ENCODE measurements at regions not wholly inside any gene's neighbourhood (a gene's known extent, or its start where the extent isn't known, plus 50 kb on each side); places are given as distances from the start of the nearest gene placed in this dataset.

DNA sequence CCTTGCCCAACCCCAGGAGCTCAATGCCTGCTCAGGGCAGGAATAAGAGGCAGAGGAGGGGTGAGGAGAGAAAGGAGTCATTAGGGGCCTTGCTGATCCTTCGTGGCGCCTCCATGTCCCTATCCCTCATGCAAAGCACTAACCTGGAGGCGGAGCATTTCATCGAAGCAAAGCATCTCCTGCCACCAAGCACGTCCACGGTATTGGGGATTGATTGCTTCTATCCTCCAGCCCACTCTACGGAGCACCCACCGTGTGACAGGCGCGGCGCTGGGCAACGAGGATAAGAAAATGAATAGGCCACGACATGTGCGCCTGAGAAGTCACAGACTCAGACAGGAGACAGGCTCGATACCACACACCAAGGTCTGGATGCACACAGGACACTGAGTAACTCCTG, 67.0 kb downstream of the IGLL1 start:
- no peaks in the 10 kb centered on the region for H3K36me3 ChIP-seq (ENCODE audit: control insufficient read depth in 1 of 2, insufficient read depth in 2 of 2, low read length in 2 of 2)

GRCh38 chr22:23512721-23513120, 67.4 kb downstream of the IGLL1 start:
- ChIA-PET CTCF (no interaction called here), POLR2A (no interaction called here), RAD21 (ENCODE audit: low non-redundant PET in 1 of 2, low total read pairs in 2 of 2, uncharacterized antibody in 2 of 2, unreplicated experiment in 2 of 2) (no interaction called here)
- BruUV-seq (replicated peaks), result no TSS peak
- Histone ChIP-seq H2AFZ (ENCODE audit: low read depth, low read length, poor library complexity, severe bottlenecking) (no peak overlapping the region), H3K4me3 (replicated peaks in 1 of 2; ENCODE audit: low read depth in 1 of 2, low read length in 2 of 2) (no peak overlapping the region), H3K4me2 (ENCODE audit: low read length) (no peak overlapping the region), H3K27me3 (ENCODE audit: insufficient read depth, low read length) (no peaks in the 10 kb centered on the region), H4K20me1 (ENCODE audit: insufficient read depth) (no peaks in the 10 kb centered on the region), H3K4me1 (ENCODE audit: control insufficient read depth in 1 of 2, insufficient read depth in 2 of 2, low read length in 2 of 2) (no peaks in the 10 kb centered on the region; a peak in 1 of 4 replicates), H3K27ac (ENCODE audit: low read depth, low read length) (no peak overlapping the region), H3K36me3 (ENCODE audit: control insufficient read depth in 1 of 2, insufficient read depth in 2 of 2, low read length in 2 of 2) (no peaks in the 10 kb centered on the region), H3K9me3 (ENCODE audit: control insufficient read depth in 1 of 2, insufficient read depth in 1 of 2, low read depth in 1 of 2, low read length in 2 of 2) (no peaks in the 10 kb centered on the region), H3K79me2 (ENCODE audit: insufficient read depth, low read length) (no peaks in the 10 kb centered on the region), H3K9ac (ENCODE audit: low read length) (no peak overlapping the region), H3K9me2 (ENCODE audit: insufficient read depth) (no peaks in the 10 kb centered on the region)
- ATAC-seq (no peak), DNase-seq (ENCODE audit: low read depth, low spot score) (no peak)
- intact Hi-C loops (cut with micrococcal nuclease), result no loop called here
- no peak for TF ChIP-seq CEBPB (IDR thresholded peaks at IDR 0.05; ENCODE audit: low read depth)
- TF ChIP-seq RAD21 (IDR thresholded peaks at IDR 0.05; ENCODE audit: low read depth), result no peak
- TF ChIP-seq, protein P1, sequence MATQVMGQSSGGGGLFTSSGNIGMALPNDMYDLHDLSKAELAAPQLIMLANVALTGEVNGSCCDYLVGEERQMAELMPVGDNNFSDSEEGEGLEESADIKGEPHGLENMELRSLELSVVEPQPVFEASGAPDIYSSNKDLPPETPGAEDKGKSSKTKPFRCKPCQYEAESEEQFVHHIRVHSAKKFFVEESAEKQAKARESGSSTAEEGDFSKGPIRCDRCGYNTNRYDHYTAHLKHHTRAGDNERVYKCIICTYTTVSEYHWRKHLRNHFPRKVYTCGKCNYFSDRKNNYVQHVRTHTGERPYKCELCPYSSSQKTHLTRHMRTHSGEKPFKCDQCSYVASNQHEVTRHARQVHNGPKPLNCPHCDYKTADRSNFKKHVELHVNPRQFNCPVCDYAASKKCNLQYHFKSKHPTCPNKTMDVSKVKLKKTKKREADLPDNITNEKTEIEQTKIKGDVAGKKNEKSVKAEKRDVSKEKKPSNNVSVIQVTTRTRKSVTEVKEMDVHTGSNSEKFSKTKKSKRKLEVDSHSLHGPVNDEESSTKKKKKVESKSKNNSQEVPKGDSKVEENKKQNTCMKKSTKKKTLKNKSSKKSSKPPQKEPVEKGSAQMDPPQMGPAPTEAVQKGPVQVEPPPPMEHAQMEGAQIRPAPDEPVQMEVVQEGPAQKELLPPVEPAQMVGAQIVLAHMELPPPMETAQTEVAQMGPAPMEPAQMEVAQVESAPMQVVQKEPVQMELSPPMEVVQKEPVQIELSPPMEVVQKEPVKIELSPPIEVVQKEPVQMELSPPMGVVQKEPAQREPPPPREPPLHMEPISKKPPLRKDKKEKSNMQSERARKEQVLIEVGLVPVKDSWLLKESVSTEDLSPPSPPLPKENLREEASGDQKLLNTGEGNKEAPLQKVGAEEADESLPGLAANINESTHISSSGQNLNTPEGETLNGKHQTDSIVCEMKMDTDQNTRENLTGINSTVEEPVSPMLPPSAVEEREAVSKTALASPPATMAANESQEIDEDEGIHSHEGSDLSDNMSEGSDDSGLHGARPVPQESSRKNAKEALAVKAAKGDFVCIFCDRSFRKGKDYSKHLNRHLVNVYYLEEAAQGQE (IDR thresholded peaks at IDR 0.05; ENCODE audit: low read depth), result no peak
- TF ChIP-seq ZBTB33 (IDR thresholded peaks at IDR 0.05; ENCODE audit: extremely low read depth, insufficient replicate concordance, low read length), result no peak
- TF ChIP-seq POLR2AphosphoS5 (IDR thresholded peaks at IDR 0.05; ENCODE audit: low read depth, low read length), result no peak
- no peak for TF ChIP-seq ZNF274 (IDR thresholded peaks at IDR 0.05; ENCODE audit: low read depth, low read length)
- TF ChIP-seq TCF7L2 (IDR thresholded peaks at IDR 0.05; ENCODE audit: borderline replicate concordance, extremely low read depth, insufficient read depth, insufficient read length), result no peak

More for the DNA sequence above, 67.0 kb downstream of the IGLL1 start:
- no peak overlapping the region for H2AFZ ChIP-seq (ENCODE audit: low read depth, low read length, poor library complexity, severe bottlenecking)
- H4K20me1 ChIP-seq (ENCODE audit: insufficient read depth), result no peaks in the 10 kb centered on the region
- TF ChIP-seq, protein P1 (IDR thresholded peaks at IDR 0.05; ENCODE audit: low read depth), result no peak
- no peak for TF ChIP-seq EZH2 (IDR thresholded peaks at IDR 0.05)
- intact Hi-C loops (cut with micrococcal nuclease), result no loop called here
- H3K9me2 ChIP-seq (ENCODE audit: insufficient read depth), result no peaks in the 10 kb centered on the region
- no peak overlapping the region for H3K4me2 ChIP-seq (ENCODE audit: low read length)
- ChIA-PET CTCF (no interaction called here), POLR2A (no interaction called here), RAD21 (ENCODE audit: low non-redundant PET in 1 of 2, low total read pairs in 2 of 2, uncharacterized antibody in 2 of 2, unreplicated experiment in 2 of 2) (no interaction called here)
- no peaks in the 10 kb centered on the region for H3K9me3 ChIP-seq (ENCODE audit: control insufficient read depth in 1 of 2, insufficient read depth in 1 of 2, low read depth in 1 of 2, low read length in 2 of 2)
- ATAC-seq (no peak), DNase-seq (ENCODE audit: low read depth, low spot score) (no peak)
- no peak overlapping the region for H3K27ac ChIP-seq (ENCODE audit: low read depth, low read length)
- no peak overlapping the region for H3K4me3 ChIP-seq (replicated peaks in 1 of 2; ENCODE audit: low read depth in 1 of 2, low read length in 2 of 2)
- H3K27me3 ChIP-seq (ENCODE audit: insufficient read depth, low read length), result no peaks in the 10 kb centered on the region
- no peaks in the 10 kb centered on the region for H3K79me2 ChIP-seq (ENCODE audit: insufficient read depth, low read length)
- H3K4me1 ChIP-seq (ENCODE audit: control insufficient read depth in 1 of 2, insufficient read depth in 2 of 2, low read length in 2 of 2), result no peaks in the 10 kb centered on the region; a peak in 1 of 4 replicates
- BruUV-seq (replicated peaks), result no TSS peak
- no peak overlapping the region for H3K9ac ChIP-seq (ENCODE audit: low read length)
